Ishikawa (cell line): ENCODE measurements at regions not wholly inside any gene's neighbourhood (a gene's known extent, or its start where the extent isn't known, plus 50 kb on each side); places are given as distances from the start of the nearest gene placed in this dataset.

ENCODE experiments used
- EP300 ChIP-seq: IDR thresholded peaks from 2 replicates; pipeline ENCODE4 v1.6.1; 2012; ENCODE audit warnings: borderline replicate concordance
- FOXM1 ChIP-seq: IDR thresholded peaks from 2 replicates; pipeline ENCODE4 v1.6.1; 2012; ENCODE audit warnings: low read depth, borderline replicate concordance

- TF ChIP-seq EP300: no peak
- no peak for TF ChIP-seq FOXM1
Observed at GRCh38 chr18:44545359-44545985, 135.2 kb upstream of the SETBP1 start.
